Neural crest cell (in vitro differentiated cells): ENCODE measurements at regions not wholly inside any gene's neighbourhood (a gene's known extent, or its start where the extent isn't known, plus 50 kb on each side); places are given as distances from the start of the nearest gene placed in this dataset.

Experiments used
- DNase-seq: peaks from one replicate; pipeline ENCODE4 v3.0.0; 2021; ENCODE audit warnings: low read depth, mixed read lengths, low spot score
- H3K27ac Mint-ChIP-seq: one replicate; pipeline ENCODE4 v1.8.0; 2021; ENCODE audit warnings: mild to moderate bottlenecking, mixed read lengths; ENCODE audit not compliant: unreplicated experiment
- H3K27me3 Mint-ChIP-seq: 2 replicates; pipeline ENCODE4 v1.8.0; 2021; ENCODE audit warnings: low read depth, mild to moderate bottlenecking, mixed read lengths
- H3K36me3 Mint-ChIP-seq: 2 replicates; pipeline ENCODE4 v1.8.0; 2021; ENCODE audit warnings: low read depth, mild to moderate bottlenecking, mixed read lengths
- H3K4me1 Mint-ChIP-seq: 2 replicates; pipeline ENCODE4 v1.8.0; 2021; ENCODE audit warnings: mixed read lengths
- H3K4me3 Mint-ChIP-seq: one replicate; pipeline ENCODE4 v1.8.0; 2021; ENCODE audit warnings: mild to moderate bottlenecking, mixed read lengths
- H3K9me3 Mint-ChIP-seq: 2 replicates; pipeline ENCODE4 v1.8.0; 2021; ENCODE audit warnings: mixed read lengths
- CTCF ChIP-seq: fragments of 200-600 bp; sonication (generic); conservative IDR thresholded peaks from 2 replicates; pipeline ENCODE4 v1.5.0; 2021; ENCODE audit warnings: antibody characterized with exemption, mild to moderate bottlenecking

GRCh38 chr5:91257301-91257700 is 125.8 kb downstream of the ARRDC3 start:
- no peak overlapping the region for H3K4me3 Mint-ChIP-seq
- peaks cover 4% of the 10 kb centered on the region for H3K4me1 Mint-ChIP-seq
- no peak for DNase-seq
- no peaks in the 10 kb centered on the region for H3K36me3 Mint-ChIP-seq
- H3K27me3 Mint-ChIP-seq = no peaks in the 10 kb centered on the region
- no peak for TF ChIP-seq CTCF
- no peaks in the 10 kb centered on the region for H3K9me3 Mint-ChIP-seq
- no peak overlapping the region for H3K27ac Mint-ChIP-seq

GRCh38 chr5:91256142-91256524 is 127.0 kb downstream of the ARRDC3 start:
- H3K9me3 Mint-ChIP-seq = no peaks in the 10 kb centered on the region
- peaks cover 4% of the 10 kb centered on the region for H3K4me1 Mint-ChIP-seq
- TF ChIP-seq CTCF = no peak
- no peaks in the 10 kb centered on the region for H3K36me3 Mint-ChIP-seq
- H3K27ac Mint-ChIP-seq = no peak overlapping the region
- no peaks in the 10 kb centered on the region for H3K27me3 Mint-ChIP-seq
- no peak for DNase-seq
- no peak overlapping the region for H3K4me3 Mint-ChIP-seq

GRCh38 chr5:91255396-91256141 is 127.5 kb downstream of the ARRDC3 start:
- Mint-ChIP-seq H3K27me3 (no peaks in the 10 kb centered on the region), H3K36me3 (no peaks in the 10 kb centered on the region), H3K4me1 (peaks cover 4% of the 10 kb centered on the region), H3K27ac (no peak overlapping the region), H3K9me3 (no peaks in the 10 kb centered on the region), H3K4me3 (no peak overlapping the region)
- no peak for TF ChIP-seq CTCF
- no peak for DNase-seq

GRCh38 chr5:91252916-91253315 is 130.2 kb downstream of the ARRDC3 start:
- H3K9me3 Mint-ChIP-seq = peaks cover 3% of the 10 kb centered on the region
- DNase-seq = no peak
- TF ChIP-seq CTCF = no peak
- no peak overlapping the region for H3K4me3 Mint-ChIP-seq
- H3K4me1 Mint-ChIP-seq = peaks cover 4% of the 10 kb centered on the region
- H3K36me3 Mint-ChIP-seq = no peaks in the 10 kb centered on the region
- H3K27ac Mint-ChIP-seq = no peak overlapping the region
- no peaks in the 10 kb centered on the region for H3K27me3 Mint-ChIP-seq

GRCh38 chr5:91245871-91246270 is 137.2 kb downstream of the ARRDC3 start:
- DNase-seq = no peak
- no peak for TF ChIP-seq CTCF
- Mint-ChIP-seq H3K36me3 (peaks cover 10% of the 10 kb centered on the region), H3K9me3 (peaks cover 13% of the 10 kb centered on the region), H3K4me3 (no peak overlapping the region), H3K27me3 (no peaks in the 10 kb centered on the region), H3K4me1 (no peaks in the 10 kb centered on the region), H3K27ac (peak overlapping the region; percentile 5)
